ENCODE measurements at regions not wholly inside any gene's neighbourhood (a gene's known extent, or its start where the extent isn't known, plus 50 kb on each side); places are given as distances from the start of the nearest gene placed in this dataset.

DNA sequence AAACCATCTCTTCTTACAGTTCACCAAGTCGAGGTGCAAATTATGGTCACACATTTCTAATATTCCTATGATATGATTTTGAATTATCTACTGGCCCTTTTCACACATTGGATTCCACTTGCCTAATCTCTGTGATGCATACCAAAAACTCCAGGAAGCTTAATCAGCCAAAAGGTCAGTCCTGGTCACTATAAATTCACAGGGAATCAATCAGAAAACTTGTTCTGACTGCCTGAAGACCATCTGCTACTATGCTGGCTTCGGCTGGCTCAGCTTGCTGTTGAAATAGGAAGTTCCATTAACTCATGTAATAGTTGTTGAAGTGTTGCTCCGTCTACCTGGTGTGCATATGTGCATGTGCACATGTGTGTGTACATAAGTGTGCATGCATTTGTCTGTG lies 142.8 kb upstream of the FLRT2 start:
- no peak for DNase-seq (ENCODE audit: low spot score)

DNA sequence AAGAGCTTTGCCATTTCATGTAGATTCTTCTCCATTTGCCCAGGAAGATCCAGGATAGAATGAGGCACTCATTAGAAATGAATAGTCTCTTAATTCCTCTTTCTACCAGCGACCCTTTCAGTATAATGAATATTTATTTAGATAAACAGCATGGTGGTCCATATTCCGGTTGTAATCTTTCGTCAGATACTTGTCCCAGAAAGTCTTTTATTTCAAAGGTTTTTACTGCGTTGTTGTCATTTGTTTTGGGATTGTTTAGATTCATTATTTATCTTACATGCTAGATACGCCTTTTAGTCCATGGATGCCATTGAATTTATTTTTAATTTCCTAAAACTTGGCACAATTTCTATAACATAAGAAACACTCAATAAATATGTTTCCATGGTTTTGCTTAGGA lies 139.7 kb upstream of the FLRT2 start:
- DNase-seq (ENCODE audit: low spot score) = no peak

DNA sequence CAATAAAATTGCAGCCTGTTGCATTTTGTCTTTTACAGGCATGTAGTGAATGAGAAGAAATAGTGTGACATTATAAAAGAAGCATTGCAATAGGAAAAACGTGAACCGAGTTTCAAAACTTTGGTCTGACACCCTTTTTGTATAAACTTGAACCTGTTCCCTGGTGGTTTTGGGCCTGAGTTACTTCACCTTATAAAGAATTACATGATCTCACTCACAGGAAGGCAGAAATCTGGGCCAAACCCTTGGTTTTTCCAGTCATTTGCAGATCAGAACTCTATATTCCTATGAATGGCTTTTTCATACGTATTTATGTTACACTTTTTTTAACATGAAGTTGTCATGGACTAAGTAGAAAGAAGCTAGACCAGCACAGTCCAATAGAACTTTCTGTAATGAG lies 138.5 kb upstream of the FLRT2 start:
- DNase-seq (ENCODE audit: low spot score) = no peak

DNA sequence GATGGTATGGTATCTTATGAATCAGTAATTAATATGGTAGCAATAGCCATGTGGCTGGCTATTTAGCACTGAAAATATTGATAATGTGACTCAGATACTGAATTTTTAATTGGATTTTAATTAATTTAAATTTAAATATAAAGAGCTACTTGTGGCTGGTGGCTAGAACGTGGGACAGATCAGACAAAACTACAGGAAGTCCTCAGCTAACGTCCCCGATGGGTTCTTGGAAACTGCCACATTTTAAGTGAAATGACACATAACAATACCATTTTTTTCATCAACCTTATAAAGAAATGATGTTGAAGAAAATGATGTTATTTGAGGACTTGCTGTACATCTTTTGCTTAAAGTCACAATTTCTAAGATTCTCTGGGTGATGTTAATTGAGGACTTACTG lies 138.1 kb upstream of the FLRT2 start:
- DNase-seq (ENCODE audit: low spot score) = no peak

DNA sequence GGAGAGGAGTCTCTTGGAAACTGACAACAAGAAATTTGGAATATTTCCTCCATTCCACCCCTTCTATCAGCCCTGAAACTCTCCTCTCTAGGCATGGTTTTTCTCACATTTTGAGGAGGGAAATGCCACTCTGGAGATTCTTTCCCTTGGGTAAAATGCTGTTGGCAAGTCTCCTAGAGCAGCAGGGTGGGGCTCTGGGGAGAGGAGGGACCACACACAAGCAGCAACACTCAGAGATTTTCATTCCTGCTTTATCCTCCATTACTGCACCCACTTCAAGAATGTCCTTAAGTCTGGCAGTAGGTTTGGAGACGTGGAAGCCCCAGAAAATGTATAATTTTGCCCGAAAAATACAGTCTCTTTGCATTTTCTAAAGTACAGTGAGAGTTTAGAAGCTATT lies 130.8 kb upstream of the FLRT2 start:
- DNase-seq (ENCODE audit: low spot score) = no peak

DNA sequence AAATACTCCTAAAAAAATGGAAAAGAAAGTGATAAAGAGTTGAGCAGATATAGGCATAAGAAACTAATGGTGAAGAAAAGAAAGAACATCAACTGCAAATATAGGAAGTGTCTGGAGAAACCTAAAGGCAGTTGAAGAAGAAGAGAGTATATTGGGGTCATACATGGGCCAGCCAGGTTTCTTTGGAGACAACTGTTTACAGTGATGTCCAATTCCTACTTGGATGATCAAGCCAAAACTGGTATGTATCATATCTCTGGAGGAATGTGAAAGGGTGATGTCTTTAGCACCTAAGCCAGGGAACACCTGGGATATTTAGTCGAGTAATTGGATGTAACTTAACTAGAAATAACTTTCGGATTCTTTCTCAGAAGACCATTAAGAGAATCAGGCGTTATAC lies 129.3 kb upstream of the FLRT2 start:
- DNase-seq (ENCODE audit: low spot score) = no peak

DNA sequence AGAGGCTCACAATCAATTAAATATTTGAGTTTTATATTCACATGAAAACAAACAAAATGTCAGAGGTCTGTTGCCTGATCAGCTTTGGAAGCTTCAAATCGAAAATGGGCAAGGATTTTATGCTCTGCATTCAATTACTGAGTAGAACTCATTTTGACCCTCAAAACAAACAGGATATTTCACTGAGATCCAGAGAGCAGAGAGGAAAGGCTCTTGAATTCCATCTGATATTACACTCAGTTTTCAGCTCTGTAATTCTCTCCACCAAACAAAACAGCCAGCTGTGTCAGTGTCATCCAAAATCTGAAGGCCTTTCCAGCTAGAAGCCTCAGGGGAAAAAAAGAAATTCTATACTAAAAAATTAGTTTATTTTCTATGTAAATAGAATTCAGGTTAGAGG lies 128.6 kb upstream of the FLRT2 start:
- no peak for DNase-seq (ENCODE audit: low spot score)

DNA sequence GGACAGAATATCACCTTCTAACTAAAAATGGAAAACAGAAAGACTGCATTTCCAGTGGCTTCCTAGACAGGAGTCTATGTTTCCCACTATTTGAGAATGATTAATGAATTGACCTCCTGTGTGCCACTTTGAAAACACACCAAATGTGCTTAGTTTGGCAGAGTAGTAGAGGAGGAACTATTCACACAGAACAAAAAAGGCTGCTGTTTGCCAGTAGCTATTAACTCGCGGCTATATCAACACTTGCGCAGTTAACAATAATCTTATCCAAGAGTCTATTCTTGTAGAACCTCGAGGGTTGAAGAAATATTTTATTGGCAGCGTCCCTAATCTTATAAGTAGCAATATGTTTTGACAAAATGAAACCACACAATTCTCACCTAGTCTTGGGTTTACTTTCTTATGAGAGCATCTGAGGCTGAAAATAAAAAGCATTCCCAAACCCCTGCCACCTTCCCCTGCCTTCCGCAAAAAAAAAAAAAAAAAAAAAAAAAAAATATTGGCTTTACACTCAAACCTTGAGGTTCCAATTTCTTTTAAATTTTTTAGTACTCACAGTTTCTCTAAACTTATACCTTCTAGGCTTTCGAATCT lies 127.3 kb upstream of the FLRT2 start:
- no peak for DNase-seq (ENCODE audit: low spot score)

DNA sequence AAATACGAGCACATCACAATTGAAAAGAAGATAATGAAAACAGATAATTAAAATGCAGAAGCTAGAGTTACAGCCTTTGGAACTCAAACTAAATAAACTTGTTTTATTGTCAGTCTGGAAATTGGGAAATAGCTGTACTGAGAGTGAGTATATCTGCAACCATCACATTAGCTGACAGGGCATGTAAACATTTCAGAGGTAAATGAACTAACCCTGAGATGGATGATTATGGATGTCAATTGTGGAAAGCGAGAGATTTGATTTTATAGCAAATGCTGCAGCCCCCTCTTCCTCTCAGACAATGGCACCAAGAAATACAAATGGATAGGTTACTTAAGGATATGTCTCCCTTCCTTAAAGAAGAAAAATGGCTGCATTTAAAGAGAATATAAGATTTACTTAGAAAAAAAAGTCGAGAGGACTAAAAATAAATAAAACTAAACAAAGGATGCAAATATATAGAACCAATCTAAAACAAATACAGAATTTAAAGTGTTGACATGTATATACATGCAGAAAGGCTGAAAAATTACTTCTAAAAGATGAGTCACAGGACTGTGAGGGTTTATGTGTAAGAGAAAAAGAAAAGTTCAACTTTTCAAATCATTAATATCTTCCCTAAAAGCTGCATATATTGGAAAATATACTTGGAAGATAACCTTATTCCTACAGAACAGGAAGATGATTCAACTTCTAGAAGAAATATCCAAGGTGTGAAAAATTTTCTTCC lies 120.3 kb upstream of the FLRT2 start:
- no peak for DNase-seq (ENCODE audit: low spot score)

DNA sequence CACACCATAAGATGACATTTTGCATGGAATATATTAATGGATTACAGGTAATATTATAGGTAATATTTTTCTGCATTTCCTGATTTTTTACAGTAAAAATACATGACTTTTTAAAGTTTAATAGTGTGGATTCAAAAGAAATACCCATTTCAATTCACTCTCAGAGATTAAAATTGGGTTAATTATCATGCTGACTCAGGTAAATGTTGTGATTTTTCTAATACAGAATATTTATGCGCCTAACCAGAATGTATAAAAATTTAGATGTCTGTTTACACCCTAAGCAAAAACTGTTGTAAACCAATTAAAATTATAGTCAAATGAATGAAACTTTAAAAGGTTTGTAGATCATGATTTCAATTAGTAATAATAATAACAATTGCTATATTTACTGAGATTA lies 117.2 kb upstream of the FLRT2 start:
- DNase-seq (ENCODE audit: low spot score) = no peak

DNA sequence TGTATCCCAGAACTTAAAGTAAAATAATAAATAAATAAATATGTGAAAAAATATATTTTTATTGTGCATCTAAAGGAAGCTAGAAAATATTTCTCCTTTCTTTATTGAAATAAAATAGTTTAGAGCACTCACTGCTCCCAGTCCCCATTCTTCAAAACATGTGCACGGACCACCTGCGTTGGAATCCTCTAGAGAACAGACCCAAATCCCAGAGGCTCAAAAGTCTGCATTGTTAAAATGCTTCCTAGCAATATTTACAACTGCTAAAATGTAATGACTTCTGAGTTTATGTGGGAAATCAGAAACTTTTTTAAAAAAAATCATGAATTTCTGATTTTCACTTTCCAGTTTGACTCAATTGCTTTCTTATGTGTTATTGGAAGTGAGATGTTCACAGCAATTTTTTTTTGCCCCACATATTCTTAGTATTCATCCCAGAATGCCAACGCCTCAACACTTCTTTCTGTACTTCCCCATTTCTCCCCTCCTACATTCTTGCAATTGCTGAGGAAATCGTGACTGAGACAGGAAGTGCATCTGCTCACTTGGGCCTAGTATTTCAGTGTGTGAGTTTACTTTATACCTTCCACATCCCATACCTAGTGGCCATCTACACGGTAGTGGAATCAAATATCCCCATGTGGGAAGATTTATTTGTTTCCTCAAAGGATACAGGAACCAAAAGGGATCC lies 116.0 kb upstream of the FLRT2 start:
- no peak for DNase-seq (ENCODE audit: low spot score)

DNA sequence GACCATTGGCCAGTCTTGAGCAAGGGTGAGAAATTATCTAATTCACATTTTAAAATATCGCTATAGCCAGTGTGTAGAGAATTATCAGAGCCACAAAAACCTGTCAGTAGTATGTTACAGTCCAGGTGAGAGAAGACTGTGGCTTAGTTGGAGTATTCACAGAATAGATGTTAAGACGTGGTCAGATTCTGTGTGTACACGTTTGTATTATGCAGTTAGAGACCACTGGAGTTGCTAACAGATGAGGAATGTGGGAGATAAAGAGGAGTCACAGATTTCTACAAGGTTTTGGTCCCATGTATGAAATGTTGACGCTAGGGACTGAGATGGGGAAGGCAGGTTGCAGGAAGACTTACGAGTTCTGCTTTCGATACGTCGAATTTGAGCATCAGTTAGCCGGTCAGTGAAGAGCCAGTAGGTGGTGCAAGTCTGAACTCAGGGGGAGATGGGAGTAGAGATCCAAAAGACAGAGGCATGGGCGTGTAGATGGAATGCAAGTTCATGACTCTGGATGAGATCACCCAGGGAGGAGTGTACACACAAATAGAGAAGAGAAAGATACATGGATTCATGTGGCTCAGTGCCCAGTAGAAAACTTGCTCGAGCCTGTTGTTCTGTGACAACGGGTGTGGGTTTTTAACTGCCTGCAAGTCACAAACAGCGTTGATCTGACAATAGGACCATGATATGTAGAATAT lies 114.8 kb upstream of the FLRT2 start:
- no peak for DNase-seq (ENCODE audit: low spot score)

DNA sequence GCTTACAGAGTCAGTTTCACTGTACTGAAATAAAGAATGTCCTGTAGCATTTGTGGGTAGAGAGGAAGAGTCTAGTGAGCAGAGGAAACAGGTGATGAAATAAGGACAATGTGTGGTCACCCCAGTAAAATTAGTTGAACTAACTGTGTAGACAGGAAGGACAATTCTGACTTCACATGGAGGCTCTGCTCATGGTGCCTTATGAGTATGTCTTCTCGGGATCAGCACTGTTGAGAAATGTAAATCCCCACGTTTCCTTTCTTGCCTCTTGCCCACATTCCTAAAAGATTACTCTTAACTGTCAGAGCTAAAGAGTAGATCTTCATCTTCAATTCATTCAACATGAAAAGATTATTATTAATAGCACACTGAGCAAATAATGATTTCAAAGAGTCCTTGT lies 113.2 kb upstream of the FLRT2 start:
- DNase-seq (ENCODE audit: low spot score) = no peak

DNA sequence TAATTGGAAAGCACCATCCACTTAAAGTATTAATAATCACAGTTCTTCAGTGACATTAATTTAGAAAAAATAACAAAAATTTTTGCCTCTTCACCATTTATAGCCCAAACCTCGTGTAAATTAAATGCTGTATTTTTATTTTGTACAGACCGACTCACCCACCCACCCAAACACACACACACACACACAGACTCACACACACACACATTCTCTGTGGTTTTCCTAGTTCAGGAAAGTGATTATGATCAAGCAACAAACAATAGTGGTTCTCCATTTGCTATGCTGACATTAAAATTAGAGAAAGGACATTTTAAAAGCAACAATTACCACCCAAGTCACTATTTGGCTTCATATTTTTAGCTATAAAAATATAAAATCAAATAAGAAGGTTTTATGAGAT lies 112.5 kb upstream of the FLRT2 start:
- DNase-seq (ENCODE audit: low spot score) = no peak

DNA sequence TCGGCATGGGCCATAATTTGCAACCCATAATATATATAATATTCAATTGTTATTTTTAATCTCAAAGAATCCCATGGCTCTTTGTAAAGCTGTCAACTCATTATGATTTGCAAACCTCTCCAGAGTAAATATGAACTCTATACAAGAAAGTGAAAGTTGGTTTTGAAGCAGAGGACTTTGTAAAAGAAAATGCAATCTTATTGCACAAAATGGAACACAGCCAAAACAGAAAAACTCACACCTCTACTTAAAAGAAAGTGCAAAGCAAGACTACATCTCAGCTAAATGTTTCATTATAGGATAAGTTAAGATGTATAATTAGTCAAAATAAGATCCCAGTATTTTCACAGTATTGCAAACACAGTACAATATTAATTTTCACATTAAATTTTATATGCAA lies 111.2 kb upstream of the FLRT2 start:
- DNase-seq (ENCODE audit: low spot score) = no peak

DNA sequence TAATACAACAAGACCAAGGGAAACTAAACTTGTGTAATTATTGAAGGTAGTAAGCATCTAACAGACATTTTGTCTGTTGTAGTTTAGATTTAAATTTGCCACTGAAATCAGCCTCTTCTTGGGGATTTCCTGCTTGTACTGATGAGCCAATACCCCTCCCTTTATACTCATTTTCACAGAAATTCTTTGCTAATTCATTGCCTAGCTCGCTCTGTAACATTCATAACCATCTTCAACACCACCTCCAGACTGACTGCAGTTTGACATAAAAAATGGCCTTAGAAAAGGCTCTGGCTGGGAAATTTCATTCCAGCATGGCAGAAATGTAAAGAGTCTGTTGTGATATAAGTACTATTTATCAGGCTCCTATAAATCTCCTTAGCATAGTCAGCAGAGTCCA lies 109.7 kb upstream of the FLRT2 start:
- DNase-seq (ENCODE audit: low spot score) = no peak

DNA sequence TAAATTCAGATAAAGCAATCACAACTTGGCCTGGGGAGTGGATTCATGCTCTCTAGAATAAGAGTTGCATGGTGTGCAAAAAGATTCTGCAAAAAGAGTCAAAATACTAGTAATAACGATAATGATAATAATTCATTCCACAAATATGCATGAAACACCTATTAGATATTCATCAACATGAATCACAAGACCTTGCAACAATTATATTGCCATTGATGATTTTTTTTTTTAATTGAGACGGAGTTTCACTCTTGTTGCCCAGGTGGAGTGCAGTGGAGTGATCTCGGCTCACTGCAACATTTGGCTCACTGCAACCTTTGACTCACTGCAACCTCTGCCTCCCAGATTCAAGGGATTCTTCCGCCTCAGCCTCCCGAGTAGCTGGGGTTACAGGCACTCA lies 109.2 kb upstream of the FLRT2 start:
- no peak for DNase-seq (ENCODE audit: low spot score)

DNA sequence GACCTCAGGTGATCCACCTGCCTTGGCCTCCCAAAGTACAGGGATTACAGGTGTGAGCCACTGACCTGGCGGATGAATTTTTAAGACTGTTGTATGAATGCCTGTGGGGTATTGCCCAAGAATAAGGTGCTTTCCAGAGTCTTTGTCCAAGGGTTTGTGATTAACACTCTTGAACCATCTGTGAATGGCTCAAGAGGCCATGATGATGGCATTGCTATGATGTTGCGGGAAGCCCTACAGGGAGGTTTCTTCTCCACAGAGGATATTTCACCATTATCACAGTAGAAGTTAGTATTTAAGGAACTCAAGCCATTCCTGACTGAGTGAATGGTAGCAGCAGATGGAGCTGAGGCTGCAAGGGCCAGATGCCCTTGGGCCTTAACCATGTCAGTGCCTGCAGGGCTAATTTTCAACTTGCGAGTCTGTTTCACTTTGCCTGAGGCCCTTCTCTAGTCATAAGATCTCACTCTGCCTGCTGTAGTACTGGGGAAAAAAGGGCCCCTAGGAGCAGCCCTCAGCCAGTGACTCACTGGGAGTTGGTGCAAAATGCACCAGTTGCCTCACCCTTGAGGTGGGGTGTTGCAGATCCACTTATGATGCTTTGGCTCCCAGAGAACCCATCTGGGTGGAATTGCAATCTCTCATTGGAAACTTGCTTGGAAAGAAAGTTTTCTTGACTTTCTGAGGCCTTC lies 108.6 kb upstream of the FLRT2 start:
- DNase-seq (ENCODE audit: low spot score) = no peak

DNA sequence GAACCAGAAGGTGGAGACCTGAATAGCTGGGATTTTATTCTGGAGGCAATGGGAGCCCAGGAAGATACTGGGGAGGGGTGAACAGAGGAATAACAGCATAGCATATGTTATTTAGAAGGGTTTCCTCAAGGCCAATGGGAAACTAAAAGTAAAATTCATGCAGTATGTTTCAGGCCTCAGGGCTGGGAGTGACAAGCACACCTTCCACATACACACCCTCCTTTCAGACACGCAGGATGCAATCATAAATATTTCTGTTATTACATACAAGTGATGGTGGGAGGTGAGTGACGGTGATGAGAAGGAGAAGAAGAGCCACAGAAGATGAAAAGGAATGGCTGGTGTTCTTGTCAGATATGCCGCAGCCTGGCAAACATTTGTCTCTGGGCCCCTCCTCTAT lies 106.1 kb upstream of the FLRT2 start:
- DNase-seq (ENCODE audit: low spot score) = no peak

DNA sequence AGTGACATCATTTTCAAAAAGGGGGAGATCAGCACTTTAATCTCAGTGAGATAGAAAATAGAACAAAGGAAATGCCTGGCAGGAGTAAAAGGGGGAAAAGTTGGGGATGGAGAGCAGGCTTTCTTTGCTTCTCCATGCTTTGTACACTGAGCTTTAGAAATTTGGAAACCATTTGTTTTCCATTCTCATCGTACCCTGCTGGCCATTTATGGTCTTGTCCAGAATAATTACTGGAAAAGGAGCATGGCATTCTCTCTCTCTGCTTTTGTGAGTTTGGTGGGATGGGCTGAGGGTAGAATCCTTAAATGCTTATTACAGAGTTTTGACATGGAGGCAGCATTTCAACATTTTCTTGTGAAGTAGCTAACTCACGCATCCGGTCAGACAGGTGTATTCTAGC lies 104.4 kb upstream of the FLRT2 start:
- DNase-seq (ENCODE audit: low spot score) = no peak

DNA sequence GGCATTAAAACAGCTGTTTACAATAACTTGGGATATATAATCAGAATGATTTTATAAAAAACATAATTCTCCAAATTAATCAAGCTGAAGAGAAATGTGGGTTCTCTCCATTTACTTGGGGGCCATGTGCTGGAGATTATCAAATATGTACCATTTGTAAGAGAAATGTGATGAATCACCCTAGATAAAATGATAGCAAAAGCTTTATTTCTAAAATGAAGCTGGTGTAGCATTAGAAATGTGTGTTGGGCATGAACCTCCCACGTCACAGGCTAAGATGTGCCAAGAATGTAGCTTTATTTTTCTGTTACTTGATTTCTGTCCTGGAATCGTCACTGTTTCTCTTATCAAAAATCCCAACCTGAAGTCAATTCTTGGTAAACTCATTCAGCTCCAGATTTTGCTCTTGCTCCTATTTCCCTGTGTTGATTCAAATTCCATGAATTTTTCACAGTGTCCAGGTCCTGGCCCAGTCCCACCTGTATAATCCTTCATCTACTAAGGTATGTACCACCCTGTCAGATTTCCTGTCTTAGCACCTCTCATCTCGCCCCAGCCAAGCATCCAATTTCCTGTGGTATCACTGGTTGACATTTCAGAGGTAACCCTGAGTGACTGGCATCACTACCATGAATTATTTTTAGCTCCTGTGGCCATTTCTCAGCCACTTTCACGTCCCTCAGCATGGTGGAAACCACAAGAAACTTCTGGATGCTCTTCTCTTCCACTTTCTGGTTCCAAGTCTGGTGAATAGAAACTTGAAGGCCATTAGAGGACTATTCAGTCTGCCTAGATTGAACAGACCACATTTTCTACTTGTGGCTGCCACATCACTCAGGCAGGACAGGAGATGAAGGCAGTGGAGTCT lies 103.6 kb upstream of the FLRT2 start:
- no peak for DNase-seq (ENCODE audit: low spot score)

DNA sequence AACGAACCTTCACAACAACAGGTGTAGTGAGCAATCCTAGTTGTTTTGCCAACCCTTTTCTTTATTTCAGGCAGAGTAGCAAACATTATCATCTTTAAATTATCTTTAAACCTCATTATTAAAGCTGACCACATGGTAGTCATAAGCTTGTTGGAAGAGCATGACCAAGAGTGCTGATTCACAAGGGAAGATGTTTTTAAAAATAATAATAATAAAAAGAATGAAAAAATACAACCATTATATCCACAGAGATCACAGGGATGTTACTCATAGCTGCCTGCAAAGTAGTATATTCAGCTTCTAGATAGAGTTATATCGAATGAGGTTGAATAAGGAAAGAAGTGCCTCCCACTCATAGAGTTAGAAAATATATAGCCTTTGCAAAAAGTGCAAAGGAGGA lies 101.0 kb upstream of the FLRT2 start:
- no peak for DNase-seq (ENCODE audit: low spot score)

Data from globus pallidus (tissue), 1 donor.